NCI-H1694 (cell line): ENCODE measurements at regions not wholly inside any gene's neighbourhood (a gene's known extent, or its start where the extent isn't known, plus 50 kb on each side); places are given as distances from the start of the nearest gene placed in this dataset.
"Not testable (repeated sequence)": the region's sequence is repeated elsewhere in the genome, so short reads cannot be mapped to it uniquely, and the experiment has no call there.

Experiments used
- DNase-seq: peaks from one replicate; lab custom pipeline; 2025; lab: John Stamatoyannopoulos, UW

GRCh38 chr2:125615438-125615837 is 1040.5 kb upstream of the GYPC start:
- DNase-seq, result no peak

- DNase-seq, result no peak
Measured at GRCh38 chr2:125630377-125630776, 1025.6 kb upstream of the GYPC start.

- DNase-seq, result no peak
Measured at GRCh38 chr2:125634662-125635061, 1021.3 kb upstream of the GYPC start.

DNA sequence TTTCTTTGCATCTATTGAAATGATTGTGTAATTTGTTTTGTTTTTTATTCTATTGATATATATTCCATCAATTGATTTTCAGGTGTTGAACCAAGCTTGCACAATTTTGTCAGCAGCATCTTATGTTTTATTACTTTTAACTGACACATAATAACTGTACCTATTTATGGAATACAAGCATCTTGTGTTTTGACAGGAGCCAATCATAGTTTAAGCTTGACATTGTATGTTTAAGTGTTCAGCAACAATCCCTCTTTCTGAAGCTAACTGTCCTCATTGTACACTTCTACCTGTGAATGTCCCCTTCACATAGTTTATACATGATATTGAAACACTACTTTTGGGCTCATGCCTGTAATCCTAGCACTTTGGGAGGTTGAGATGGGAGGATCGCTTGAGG is 1017.6 kb upstream of the GYPC start:
- DNase-seq, result no peak

DNA sequence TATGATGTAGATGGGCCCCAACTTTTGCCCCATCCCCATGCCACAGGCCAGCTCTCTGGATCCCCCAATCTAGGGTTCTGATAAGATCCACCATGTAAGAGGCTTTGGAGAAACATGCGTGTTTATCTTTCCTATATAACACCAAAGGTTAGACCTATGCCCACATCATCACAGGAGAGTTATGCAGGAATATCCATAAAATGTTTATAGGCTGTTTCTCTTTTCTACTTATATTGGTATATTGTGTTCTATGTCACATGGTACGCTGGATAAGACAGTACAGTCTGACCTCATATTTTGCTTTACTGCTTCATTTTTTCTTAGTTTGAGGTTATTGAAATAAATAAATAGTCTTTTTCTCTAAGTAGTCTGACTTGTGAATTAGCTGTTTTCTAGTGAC is 1013.9 kb upstream of the GYPC start:
- no peak for DNase-seq

DNA sequence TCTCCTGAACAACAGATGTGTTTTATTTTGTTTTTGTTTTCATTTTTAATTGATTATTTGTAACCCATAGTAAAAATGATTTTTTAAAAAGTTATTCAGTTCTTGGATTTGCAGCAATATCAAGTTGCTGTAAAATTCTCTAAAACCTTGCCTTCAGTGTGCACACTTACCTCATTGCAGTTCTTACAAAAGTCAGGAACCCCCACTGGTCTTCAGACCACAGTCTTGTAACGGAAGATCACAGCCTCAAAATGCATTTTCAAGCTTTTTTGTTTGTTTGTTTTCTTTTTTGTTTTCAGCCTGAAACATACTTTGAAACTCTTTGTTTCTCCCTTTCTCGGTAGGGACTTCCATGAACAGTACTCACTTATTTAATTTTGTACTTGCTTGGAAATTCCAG is 1012.8 kb upstream of the GYPC start:
- no peak for DNase-seq

GRCh38 chr2:125643585-125643984 is 1012.4 kb upstream of the GYPC start:
- DNase-seq, result no peak

DNA sequence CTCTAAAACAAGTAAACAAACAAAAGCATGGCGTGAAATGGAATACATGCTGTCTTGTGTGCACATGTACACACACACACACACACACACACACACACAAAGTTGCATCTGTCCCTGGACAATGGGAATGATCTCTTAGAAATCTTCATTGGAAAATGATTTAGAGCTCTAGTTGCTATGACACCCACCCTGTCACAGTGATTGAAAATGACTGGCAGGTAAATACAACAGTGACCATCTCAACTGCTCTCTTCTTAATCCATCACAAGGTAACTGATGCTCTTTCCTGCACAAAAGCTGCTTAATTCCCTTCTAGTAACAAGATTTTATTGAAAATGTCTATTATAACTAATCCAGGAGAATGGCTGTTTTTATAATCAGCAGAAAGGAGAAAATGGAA is 1011.7 kb upstream of the GYPC start:
- no peak for DNase-seq

DNA sequence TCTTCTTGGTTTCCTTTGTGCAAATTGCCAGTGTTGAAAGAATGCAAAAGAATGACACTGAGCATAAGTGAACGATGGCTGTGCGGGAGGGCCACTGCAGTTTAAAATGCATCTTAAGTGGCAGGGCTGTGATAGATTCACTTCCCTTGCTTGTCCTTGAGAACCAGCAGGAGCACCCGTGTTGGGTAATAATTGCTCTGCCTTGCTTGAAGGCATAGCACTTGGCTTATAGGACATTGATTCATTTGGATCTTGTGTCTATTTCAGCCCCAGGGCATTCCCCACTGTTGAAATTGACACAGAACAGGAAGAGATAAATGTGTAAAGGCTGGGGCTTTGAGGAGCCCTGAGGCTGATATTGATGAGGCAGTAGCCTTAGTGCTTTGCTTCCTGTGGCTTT is 1003.7 kb upstream of the GYPC start:
- DNase-seq, result no peak

DNA sequence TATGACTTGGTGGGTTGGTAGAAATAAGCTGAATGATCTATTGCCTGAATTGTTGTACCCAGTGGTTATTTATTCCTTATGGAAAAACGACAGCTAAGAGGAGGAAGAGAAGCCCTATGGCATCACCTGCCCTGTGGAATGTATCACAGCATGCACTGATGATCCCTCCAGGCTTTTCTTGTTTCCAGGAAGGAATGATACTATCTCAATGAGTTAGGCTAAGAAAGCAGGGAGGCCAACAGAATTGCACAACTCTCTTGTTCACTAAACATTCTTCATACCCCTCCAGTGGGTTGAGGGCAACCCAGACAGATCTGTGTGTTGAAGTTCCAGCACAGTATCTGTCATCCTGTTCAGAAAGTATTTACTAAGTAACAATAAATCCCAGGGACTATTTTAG is 1001.7 kb upstream of the GYPC start:
- DNase-seq, result no peak

- no peak for DNase-seq
Measured at GRCh38 chr2:125656190-125656589, 999.8 kb upstream of the GYPC start.

GRCh38 chr2:125658583-125658982 is 997.4 kb upstream of the GYPC start:
- no peak for DNase-seq

DNA sequence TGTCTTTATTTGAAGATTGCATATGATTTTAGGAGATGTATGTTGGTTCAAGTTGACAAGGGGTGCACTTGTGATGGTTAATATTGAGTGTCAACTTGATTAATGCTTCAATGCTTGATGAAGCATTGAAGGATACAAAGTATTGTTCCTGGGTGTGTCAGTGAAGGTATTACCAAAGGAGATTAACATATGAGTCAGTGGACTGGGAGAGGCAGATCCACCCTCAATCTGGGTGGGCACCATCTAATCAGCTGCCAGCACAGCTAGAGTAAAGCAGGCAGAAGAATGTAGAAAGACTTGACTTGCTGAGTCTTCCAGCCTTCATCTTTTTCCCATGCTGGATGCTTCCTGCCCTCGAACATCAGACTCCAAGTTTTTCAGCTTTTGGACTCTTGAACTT is 995.6 kb upstream of the GYPC start:
- not testable (repeated sequence) for DNase-seq

DNA sequence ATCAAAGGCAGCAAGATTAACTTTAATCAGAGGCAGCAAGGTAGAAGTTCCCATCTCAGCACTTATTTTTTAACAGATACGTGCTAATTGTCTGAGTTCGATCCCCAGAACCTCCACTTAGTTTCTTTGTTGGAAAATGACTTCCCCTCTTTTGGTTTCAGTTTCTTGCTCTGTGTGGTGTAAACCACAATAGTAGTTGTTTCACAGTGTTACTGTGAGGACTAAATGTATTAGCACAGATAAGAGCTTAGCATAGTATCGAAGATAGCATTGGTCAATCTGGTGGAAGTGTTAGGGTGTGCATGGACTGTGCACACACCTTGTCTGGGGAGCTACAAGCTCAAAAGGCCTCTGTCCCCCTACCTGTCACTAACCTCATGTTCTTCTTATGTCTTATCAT is 988.3 kb upstream of the GYPC start:
- DNase-seq, result no peak

- DNase-seq, result no peak
Measured at GRCh38 chr2:125679903-125680302, 976.1 kb upstream of the GYPC start.

DNA sequence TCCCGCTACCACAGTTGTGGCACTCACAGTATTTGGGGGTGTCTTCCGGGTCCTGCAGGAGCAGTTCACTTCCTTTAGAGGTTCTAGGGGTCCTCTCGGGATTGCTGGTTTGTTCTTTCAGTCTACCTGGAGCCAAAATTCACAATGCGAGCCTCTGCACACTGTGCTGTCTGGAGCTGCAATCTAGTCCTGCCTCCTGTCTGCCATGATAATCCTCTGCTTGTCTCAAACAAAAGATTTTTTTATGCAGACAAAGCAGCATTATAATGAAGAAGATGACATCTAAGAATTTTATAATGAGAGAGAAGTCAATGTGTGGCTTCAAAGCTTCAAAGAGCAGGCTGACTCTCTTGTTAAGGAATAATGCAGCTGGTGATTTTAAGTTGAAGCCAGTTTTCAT is 975.1 kb upstream of the GYPC start:
- no peak for DNase-seq

- no peak for DNase-seq
Measured at GRCh38 chr2:125681576-125681975, 974.4 kb upstream of the GYPC start.

GRCh38 chr2:125681976-125682805 is 973.8 kb upstream of the GYPC start:
- no peak for DNase-seq

DNA sequence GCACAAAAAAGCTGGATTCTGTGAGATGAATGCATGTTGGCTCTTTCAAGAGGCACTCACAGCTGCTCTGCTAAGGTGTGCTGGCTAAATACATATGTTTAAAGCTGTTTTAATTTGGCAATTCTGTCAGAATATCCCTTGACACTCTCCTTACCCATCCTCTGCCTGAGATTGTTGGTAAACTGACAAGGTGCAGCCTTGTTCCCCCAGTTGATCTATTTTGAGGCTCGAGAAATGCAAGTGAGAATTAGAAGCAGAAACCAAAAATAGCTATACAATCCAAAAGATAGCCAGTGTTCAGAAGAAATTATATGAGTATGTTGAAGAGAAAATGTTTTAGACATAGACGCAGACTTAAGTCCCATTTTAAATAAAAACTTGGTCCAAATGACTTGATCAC is 971.7 kb upstream of the GYPC start:
- no peak for DNase-seq

- no peak for DNase-seq
Measured at GRCh38 chr2:125684932-125685331, 971.0 kb upstream of the GYPC start.

GRCh38 chr2:125696560-125696959 is 959.4 kb upstream of the GYPC start:
- DNase-seq, result no peak

GRCh38 chr2:125698280-125698679 is 957.7 kb upstream of the GYPC start:
- no peak for DNase-seq

DNA sequence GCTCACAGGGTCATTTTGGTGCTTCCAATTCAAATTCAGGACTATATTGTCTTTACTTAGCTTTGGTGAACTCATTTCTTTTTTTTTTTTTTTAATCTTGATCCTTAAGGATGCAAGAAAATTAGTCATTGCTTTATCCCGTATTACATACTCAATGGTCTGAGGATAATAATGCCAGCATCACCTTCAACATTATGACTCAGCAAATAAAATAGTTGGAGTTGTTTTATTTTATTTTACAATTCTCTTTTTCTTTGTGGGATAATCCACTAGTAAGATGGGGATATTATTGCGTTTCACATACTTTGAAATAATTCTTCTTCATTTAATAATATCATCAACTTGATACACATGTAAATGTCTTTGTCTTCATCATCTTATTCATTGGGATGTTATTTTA is 954.9 kb upstream of the GYPC start:
- DNase-seq, result no peak

DNA sequence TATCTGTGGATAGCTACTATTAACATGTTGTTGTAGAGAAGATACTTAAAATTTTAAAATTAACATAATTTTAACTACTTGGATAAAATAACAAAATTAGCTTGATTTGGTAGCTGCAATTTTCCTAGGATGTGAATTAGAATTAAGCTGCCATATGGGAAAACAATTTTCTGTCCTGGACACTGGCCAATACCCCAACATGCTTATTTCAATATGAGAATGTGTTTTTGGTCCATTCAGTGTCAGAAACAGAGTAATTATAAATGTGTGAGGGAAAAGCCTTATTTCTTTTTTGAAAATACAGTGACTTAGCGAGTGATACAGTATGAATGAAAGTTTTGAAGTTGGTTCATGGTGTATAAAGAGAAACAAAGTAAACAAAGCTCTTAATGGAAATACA is 948.3 kb upstream of the GYPC start:
- peak; percentile 82 for DNase-seq
